HuH-7 (cell line): ENCODE measurements at regions not wholly inside any gene's neighbourhood (a gene's known extent, or its start where the extent isn't known, plus 50 kb on each side); places are given as distances from the start of the nearest gene placed in this dataset.

Experiments used
- DNase-seq: peaks from one replicate; pipeline ENCODE4 v3.0.0; 2011; ENCODE audit warnings: low spot score

GRCh38 chr17:5635949-5636348, 51.6 kb upstream of the NLRP1 start:
- no peak for DNase-seq

- DNase-seq: no peak
Observed at GRCh38 chr17:5638596-5638995, 54.3 kb upstream of the NLRP1 start.

- no peak for DNase-seq
Observed at GRCh38 chr17:5640726-5641125, 56.4 kb upstream of the NLRP1 start.

- no peak for DNase-seq
Observed at GRCh38 chr17:5642752-5643151, 58.4 kb upstream of the NLRP1 start.

GRCh38 chr17:5644065-5644464, 59.8 kb upstream of the NLRP1 start:
- no peak for DNase-seq

- no peak for DNase-seq
Observed at GRCh38 chr17:5651348-5651747, 67.0 kb upstream of the NLRP1 start.

- DNase-seq: peak; percentile 14
Observed at GRCh38 chr17:5661491-5662125, 77.3 kb upstream of the NLRP1 start.

- no peak for DNase-seq
Observed at GRCh38 chr17:5662409-5663085, 78.2 kb upstream of the NLRP1 start.

- no peak for DNase-seq
Observed at GRCh38 chr17:5665164-5665563, 80.9 kb upstream of the NLRP1 start.

- peak; percentile 22 for DNase-seq
Observed at GRCh38 chr17:5667871-5668270, 83.6 kb upstream of the NLRP1 start.

GRCh38 chr17:5668557-5669138, 84.3 kb upstream of the NLRP1 start:
- DNase-seq: no peak

GRCh38 chr17:5669191-5669590, 84.9 kb upstream of the NLRP1 start:
- no peak for DNase-seq

GRCh38 chr17:5672141-5672540, 87.8 kb upstream of the NLRP1 start:
- no peak for DNase-seq

- no peak for DNase-seq
Observed at GRCh38 chr17:5672815-5673430, 88.6 kb upstream of the NLRP1 start.

- DNase-seq: no peak
Observed at GRCh38 chr17:5675625-5676421, 91.5 kb upstream of the NLRP1 start.

GRCh38 chr17:5677620-5678019, 93.3 kb upstream of the NLRP1 start:
- no peak for DNase-seq

GRCh38 chr17:5678171-5678570, 93.9 kb upstream of the NLRP1 start:
- DNase-seq: no peak

- no peak for DNase-seq
Observed at GRCh38 chr17:5680766-5681165, 96.5 kb upstream of the NLRP1 start.

- no peak for DNase-seq
Observed at GRCh38 chr17:5683241-5683640, 98.9 kb upstream of the NLRP1 start.

GRCh38 chr17:5686074-5686635, 101.8 kb upstream of the NLRP1 start:
- no peak for DNase-seq

GRCh38 chr17:5687646-5688045, 103.3 kb upstream of the NLRP1 start:
- no peak for DNase-seq

GRCh38 chr17:5693821-5694220, 109.5 kb upstream of the NLRP1 start:
- no peak for DNase-seq
